ENCODE measurements at regions not wholly inside any gene's neighbourhood (a gene's known extent, or its start where the extent isn't known, plus 50 kb on each side); places are given as distances from the start of the nearest gene placed in this dataset.

GRCh38 chr18:38805256-38805655, 1239.7 kb upstream of the CELF4 start (continued):
- TF ChIP-seq ATF3 (IDR thresholded peaks at IDR 0.05) (no peak), YY1 (IDR thresholded peaks at IDR 0.05) (no peak)
- TF ChIP-seq, protein P1, sequence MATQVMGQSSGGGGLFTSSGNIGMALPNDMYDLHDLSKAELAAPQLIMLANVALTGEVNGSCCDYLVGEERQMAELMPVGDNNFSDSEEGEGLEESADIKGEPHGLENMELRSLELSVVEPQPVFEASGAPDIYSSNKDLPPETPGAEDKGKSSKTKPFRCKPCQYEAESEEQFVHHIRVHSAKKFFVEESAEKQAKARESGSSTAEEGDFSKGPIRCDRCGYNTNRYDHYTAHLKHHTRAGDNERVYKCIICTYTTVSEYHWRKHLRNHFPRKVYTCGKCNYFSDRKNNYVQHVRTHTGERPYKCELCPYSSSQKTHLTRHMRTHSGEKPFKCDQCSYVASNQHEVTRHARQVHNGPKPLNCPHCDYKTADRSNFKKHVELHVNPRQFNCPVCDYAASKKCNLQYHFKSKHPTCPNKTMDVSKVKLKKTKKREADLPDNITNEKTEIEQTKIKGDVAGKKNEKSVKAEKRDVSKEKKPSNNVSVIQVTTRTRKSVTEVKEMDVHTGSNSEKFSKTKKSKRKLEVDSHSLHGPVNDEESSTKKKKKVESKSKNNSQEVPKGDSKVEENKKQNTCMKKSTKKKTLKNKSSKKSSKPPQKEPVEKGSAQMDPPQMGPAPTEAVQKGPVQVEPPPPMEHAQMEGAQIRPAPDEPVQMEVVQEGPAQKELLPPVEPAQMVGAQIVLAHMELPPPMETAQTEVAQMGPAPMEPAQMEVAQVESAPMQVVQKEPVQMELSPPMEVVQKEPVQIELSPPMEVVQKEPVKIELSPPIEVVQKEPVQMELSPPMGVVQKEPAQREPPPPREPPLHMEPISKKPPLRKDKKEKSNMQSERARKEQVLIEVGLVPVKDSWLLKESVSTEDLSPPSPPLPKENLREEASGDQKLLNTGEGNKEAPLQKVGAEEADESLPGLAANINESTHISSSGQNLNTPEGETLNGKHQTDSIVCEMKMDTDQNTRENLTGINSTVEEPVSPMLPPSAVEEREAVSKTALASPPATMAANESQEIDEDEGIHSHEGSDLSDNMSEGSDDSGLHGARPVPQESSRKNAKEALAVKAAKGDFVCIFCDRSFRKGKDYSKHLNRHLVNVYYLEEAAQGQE (IDR thresholded peaks at IDR 0.05): no peak

DNA sequence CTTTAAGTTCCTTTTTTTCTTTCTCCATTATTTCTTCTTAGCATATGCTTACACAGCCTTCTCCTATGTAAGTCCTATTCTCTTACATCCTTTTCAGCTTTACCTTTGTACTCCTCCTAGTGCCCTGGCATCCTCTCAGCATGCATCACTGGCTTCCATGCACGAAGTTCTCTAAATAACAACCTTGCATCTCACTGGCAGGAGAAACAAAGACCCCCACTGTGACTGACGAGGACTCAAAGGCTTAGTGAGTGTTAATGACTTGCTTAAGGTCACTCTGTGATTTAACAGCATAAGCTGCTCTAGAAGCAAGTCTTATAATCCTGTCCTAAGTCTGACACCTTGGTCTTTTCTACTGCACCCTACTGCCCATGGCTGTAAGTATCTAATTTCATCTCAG, 1236.0 kb upstream of the CELF4 start:
- Histone ChIP-seq H3K4me3 (ENCODE audit: low read depth in 1 of 3, low read length in 3 of 3) (no peak overlapping the region), H3K27ac (ENCODE audit: low read depth in 1 of 2, low read length in 2 of 2) (no peak overlapping the region), H3K9me3 (ENCODE audit: control insufficient read depth in 4 of 4, low read length in 3 of 4) (peaks cover 0 to 4% (median 2%) of the 10 kb centered on the region in 4 donors), H3K36me3 (ENCODE audit: control insufficient read depth in 4 of 4, insufficient read depth in 3 of 4, low read depth in 1 of 4, low read length in 3 of 4) (no peaks in the 10 kb centered on the region), H3K9ac (ENCODE audit: low read depth in 1 of 2, low read length in 2 of 2) (no peak overlapping the region), H3K4me1 (ENCODE audit: control insufficient read depth in 4 of 4, insufficient read depth in 4 of 4, low read length in 3 of 4) (no peaks in the 10 kb centered on the region), H3K27me3 (ENCODE audit: control insufficient read depth in 4 of 4, insufficient read depth in 4 of 4, low read length in 3 of 4) (no peaks in the 10 kb centered on the region)
- TF ChIP-seq SP1 (IDR thresholded peaks at IDR 0.05): no peak
- TF ChIP-seq HNF4G (IDR thresholded peaks at IDR 0.05): no peak
- TF ChIP-seq NR2F2 (IDR thresholded peaks at IDR 0.05): no peak
- no peak for TF ChIP-seq FOXA2 (IDR thresholded peaks at IDR 0.05)
- no peak for TF ChIP-seq EGR1 (IDR thresholded peaks at IDR 0.05; ENCODE audit: low read depth in 2 of 2)
- TF ChIP-seq, protein P2, sequence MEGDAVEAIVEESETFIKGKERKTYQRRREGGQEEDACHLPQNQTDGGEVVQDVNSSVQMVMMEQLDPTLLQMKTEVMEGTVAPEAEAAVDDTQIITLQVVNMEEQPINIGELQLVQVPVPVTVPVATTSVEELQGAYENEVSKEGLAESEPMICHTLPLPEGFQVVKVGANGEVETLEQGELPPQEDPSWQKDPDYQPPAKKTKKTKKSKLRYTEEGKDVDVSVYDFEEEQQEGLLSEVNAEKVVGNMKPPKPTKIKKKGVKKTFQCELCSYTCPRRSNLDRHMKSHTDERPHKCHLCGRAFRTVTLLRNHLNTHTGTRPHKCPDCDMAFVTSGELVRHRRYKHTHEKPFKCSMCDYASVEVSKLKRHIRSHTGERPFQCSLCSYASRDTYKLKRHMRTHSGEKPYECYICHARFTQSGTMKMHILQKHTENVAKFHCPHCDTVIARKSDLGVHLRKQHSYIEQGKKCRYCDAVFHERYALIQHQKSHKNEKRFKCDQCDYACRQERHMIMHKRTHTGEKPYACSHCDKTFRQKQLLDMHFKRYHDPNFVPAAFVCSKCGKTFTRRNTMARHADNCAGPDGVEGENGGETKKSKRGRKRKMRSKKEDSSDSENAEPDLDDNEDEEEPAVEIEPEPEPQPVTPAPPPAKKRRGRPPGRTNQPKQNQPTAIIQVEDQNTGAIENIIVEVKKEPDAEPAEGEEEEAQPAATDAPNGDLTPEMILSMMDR (IDR thresholded peaks at IDR 0.05; ENCODE audit: low read depth, low read length, missing input control): no peak
- no peak for TF ChIP-seq RXRA (IDR thresholded peaks at IDR 0.05)
- TF ChIP-seq TAF1 (conservative IDR thresholded peaks at IDR 0.05): no peak
- TF ChIP-seq, protein P3, sequence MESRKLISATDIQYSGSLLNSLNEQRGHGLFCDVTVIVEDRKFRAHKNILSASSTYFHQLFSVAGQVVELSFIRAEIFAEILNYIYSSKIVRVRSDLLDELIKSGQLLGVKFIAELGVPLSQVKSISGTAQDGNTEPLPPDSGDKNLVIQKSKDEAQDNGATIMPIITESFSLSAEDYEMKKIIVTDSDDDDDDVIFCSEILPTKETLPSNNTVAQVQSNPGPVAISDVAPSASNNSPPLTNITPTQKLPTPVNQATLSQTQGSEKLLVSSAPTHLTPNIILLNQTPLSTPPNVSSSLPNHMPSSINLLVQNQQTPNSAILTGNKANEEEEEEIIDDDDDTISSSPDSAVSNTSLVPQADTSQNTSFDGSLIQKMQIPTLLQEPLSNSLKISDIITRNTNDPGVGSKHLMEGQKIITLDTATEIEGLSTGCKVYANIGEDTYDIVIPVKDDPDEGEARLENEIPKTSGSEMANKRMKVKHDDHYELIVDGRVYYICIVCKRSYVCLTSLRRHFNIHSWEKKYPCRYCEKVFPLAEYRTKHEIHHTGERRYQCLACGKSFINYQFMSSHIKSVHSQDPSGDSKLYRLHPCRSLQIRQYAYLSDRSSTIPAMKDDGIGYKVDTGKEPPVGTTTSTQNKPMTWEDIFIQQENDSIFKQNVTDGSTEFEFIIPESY (IDR thresholded peaks at IDR 0.05): no peak
- no peak for TF ChIP-seq GABPA (IDR thresholded peaks at IDR 0.05 in 1 of 2, conservative IDR thresholded peaks at IDR 0.05 in 1 of 2)
- no peak for TF ChIP-seq MAX (IDR thresholded peaks at IDR 0.05)
- TF ChIP-seq, protein P1 (IDR thresholded peaks at IDR 0.05): no peak
- no peak for TF ChIP-seq RAD21 (IDR thresholded peaks at IDR 0.05)
- no peak for TF ChIP-seq HNF4A (conservative IDR thresholded peaks at IDR 0.05)
- TF ChIP-seq YY1 (IDR thresholded peaks at IDR 0.05): no peak
- TF ChIP-seq ATF3 (IDR thresholded peaks at IDR 0.05): no peak
- TF ChIP-seq JUND (IDR thresholded peaks at IDR 0.05): no peak
- 25% methylated on average over 2 of the region's 2 CpGs for WGBS
- DNase-seq (ENCODE audit: low spot score): no peak

All from liver (tissue), 8 donors.